Psoas muscle (tissue), 7 donors: ENCODE measurements at regions not wholly inside any gene's neighbourhood (a gene's known extent, or its start where the extent isn't known, plus 50 kb on each side); places are given as distances from the start of the nearest gene placed in this dataset.
A peak's percentile ranks its signal among the peaks of the same experiment; 100 is the strongest.
"Not testable (repeated sequence)": the region's sequence is repeated elsewhere in the genome, so short reads cannot be mapped to it uniquely, and the experiment has no call there.

Source experiments
- ATAC-seq, 4 donors: fragments of 200-7000 bp; cut with Tn5 transposase; one replicate each; pipeline ENCODE4 v1.9.1; 2020; ENCODE audit warnings: moderate library complexity in 3 of 4, mild to moderate bottlenecking in 2 of 4
- DNase-seq, 2 donors: peaks; one replicate each; pipeline ENCODE4 v3.0.0-alpha.2; 2020
- H3K27ac ChIP-seq: fragments of 200-600 bp; one replicate; pipeline ENCODE4 v1.8.0; 2022
- H3K27me3 ChIP-seq, 3 donors: fragments of 200-600 bp in 1 of 3; one replicate each; pipeline versions ENCODE4 v1.6.1 to v1.8.0; 2013 to 2022; ENCODE audit warnings: low read length in 2 of 3, mild to moderate bottlenecking in 2 of 3, moderate library complexity in 1 of 3; ENCODE audit not compliant: insufficient read depth in 3 of 3
- H3K36me3 ChIP-seq, 2 donors: fragments of 200-600 bp in 1 of 2; one replicate each; pipeline versions ENCODE4 v1.6.1 to v1.8.0; 2013 to 2022; ENCODE audit warnings: low read depth in 1 of 2, mild to moderate bottlenecking in 1 of 2, moderate library complexity in 1 of 2; ENCODE audit not compliant: insufficient read depth in 1 of 2
- H3K4me1 ChIP-seq: fragments of 200-600 bp; one replicate; pipeline ENCODE4 v1.8.0; 2022
- H3K4me3 ChIP-seq: fragments of 200-600 bp; one replicate; pipeline ENCODE4 v1.8.0; 2022; ENCODE audit warnings: mild to moderate bottlenecking
- H3K9me3 ChIP-seq: fragments of 200-600 bp; one replicate; pipeline ENCODE4 v1.8.0; 2022
- WGBS, 3 donors: extraction: QIAGEN DNeasy Blood & Tissue Kit; methylation state at CpG; one replicate each; pipeline versions ENCODE4 v1.1.6 to v1.1.7; 2013; 5-methylcytosine and 5-hydroxymethylcytosine counted together
- intact Hi-C, 2 donors: fragments of 100-400 bp; cut with DNase I; formaldehyde crosslinking; loops; one replicate each; pipeline versions ENCODE4 v1.11.0 to v1.14.2; 2022
- TF ChIP-seq, protein P1 (sequence below): fragments of 200-600 bp; IDR thresholded peaks from one replicate; pipeline ENCODE4 v1.8.0; 2022; ENCODE audit warnings: antibody characterized with exemption
- donor health status: healthy with polysubstance abuse.
- donor health status: DM: no; HTN: no; CAD: no; lungs with moderate emphysema.
- donor health status: Bipolar disorder and iron deficiency.
- donor health status: healthy.
- donor health status: DM: yes; HTN: yes; CAD: no.
- donor health status: DM: no; HTN: no; CAD: no.
- donor health status: DM: yes; HTN: yes; CAD: no.

- H3K4me3 ChIP-seq = no peak overlapping the region
- no peaks in the 10 kb centered on the region for H3K27me3 ChIP-seq
- H3K9me3 ChIP-seq = no peaks in the 10 kb centered on the region
- intact Hi-C loops = no loop called here
- no peaks in the 10 kb centered on the region for H3K4me1 ChIP-seq
- TF ChIP-seq, protein P1, sequence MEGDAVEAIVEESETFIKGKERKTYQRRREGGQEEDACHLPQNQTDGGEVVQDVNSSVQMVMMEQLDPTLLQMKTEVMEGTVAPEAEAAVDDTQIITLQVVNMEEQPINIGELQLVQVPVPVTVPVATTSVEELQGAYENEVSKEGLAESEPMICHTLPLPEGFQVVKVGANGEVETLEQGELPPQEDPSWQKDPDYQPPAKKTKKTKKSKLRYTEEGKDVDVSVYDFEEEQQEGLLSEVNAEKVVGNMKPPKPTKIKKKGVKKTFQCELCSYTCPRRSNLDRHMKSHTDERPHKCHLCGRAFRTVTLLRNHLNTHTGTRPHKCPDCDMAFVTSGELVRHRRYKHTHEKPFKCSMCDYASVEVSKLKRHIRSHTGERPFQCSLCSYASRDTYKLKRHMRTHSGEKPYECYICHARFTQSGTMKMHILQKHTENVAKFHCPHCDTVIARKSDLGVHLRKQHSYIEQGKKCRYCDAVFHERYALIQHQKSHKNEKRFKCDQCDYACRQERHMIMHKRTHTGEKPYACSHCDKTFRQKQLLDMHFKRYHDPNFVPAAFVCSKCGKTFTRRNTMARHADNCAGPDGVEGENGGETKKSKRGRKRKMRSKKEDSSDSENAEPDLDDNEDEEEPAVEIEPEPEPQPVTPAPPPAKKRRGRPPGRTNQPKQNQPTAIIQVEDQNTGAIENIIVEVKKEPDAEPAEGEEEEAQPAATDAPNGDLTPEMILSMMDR = no peak
- WGBS, 3 donors = 37 to 52% (median 42%) methylated on average over 2 of the region's 2 CpGs
- no peaks in the 10 kb centered on the region for H3K36me3 ChIP-seq
- no peak for DNase-seq
- no peak for ATAC-seq
- H3K27ac ChIP-seq = no peak overlapping the region
Measured at GRCh38 chr15:20367093-20367492, 174.5 kb downstream of the GOLGA6L6 start.

DNA sequence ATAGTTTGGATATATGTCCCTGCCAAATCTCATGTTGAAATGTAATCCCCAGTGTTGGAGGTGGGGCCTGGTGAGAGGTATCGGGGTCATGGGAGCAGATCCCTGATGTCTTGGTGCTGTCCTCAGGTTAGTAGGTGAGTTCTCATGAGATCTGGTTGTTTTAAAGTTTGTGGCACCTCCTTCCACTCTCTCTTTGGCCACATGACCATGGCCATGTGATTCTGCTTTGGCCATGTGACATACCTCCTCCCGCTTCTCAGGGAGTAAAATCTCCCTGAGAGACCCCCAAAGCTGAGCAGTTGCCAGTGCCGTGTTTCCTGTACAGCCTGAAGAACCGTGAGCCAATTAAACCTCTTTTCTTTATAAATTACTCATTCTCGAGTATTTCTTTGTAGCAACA is 178.0 kb downstream of the GOLGA6L6 start:
- H3K27ac ChIP-seq, ATAC-seq, H3K36me3 ChIP-seq, DNase-seq, intact Hi-C loops, H3K9me3 ChIP-seq, H3K4me3 ChIP-seq, H3K27me3 ChIP-seq, H3K4me1 ChIP-seq: not testable (repeated sequence)
- 58 to 59% (median 59%) methylated on average over 5 of the region's 5 CpGs for WGBS, 3 donors

GRCh38 chr15:20361091-20361490 is 180.5 kb downstream of the GOLGA6L6 start:
- no peaks in the 10 kb centered on the region for H3K9me3 ChIP-seq
- TF ChIP-seq, protein P1 = no peak
- H3K36me3 ChIP-seq = no peaks in the 10 kb centered on the region
- intact Hi-C loops = no loop called here
- no peak for DNase-seq
- ATAC-seq = no peak
- H3K4me3 ChIP-seq = no peak overlapping the region
- no peak overlapping the region for H3K27ac ChIP-seq
- no peaks in the 10 kb centered on the region for H3K27me3 ChIP-seq
- H3K4me1 ChIP-seq = no peaks in the 10 kb centered on the region

GRCh38 chr15:20358779-20359414 is 182.7 kb downstream of the GOLGA6L6 start:
- H3K27ac ChIP-seq = no peak overlapping the region
- intact Hi-C loops = no loop called here
- no peaks in the 10 kb centered on the region for H3K4me1 ChIP-seq
- no peaks in the 10 kb centered on the region for H3K9me3 ChIP-seq
- no peaks in the 10 kb centered on the region for H3K36me3 ChIP-seq
- WGBS, 3 donors = 74 to 76% (median 75%) methylated on average over 17 of the region's 17 CpGs
- no peak for DNase-seq
- no peaks in the 10 kb centered on the region for H3K27me3 ChIP-seq
- no peak overlapping the region for H3K4me3 ChIP-seq
- no peak for ATAC-seq
- TF ChIP-seq, protein P1 = no peak

- no peaks in the 10 kb centered on the region for H3K27me3 ChIP-seq
- TF ChIP-seq, protein P1 = no peak
- H3K36me3 ChIP-seq = no peaks in the 10 kb centered on the region
- no peak overlapping the region for H3K4me3 ChIP-seq
- no peaks in the 10 kb centered on the region for H3K4me1 ChIP-seq
- 84 to 87% (median 86%) methylated on average over 28 of the region's 28 CpGs for WGBS, 3 donors
- DNase-seq = peak; percentile 21 to 60
- no peaks in the 10 kb centered on the region for H3K9me3 ChIP-seq
- ATAC-seq = peak in 1 of 4 donors; percentile 15
- intact Hi-C loops = no loop called here
- no peak overlapping the region for H3K27ac ChIP-seq
Measured at GRCh38 chr15:20358066-20358778, 183.4 kb downstream of the GOLGA6L6 start.
